ENCODE measurements at regions not wholly inside any gene's neighbourhood (a gene's known extent, or its start where the extent isn't known, plus 50 kb on each side); places are given as distances from the start of the nearest gene placed in this dataset.

DNA sequence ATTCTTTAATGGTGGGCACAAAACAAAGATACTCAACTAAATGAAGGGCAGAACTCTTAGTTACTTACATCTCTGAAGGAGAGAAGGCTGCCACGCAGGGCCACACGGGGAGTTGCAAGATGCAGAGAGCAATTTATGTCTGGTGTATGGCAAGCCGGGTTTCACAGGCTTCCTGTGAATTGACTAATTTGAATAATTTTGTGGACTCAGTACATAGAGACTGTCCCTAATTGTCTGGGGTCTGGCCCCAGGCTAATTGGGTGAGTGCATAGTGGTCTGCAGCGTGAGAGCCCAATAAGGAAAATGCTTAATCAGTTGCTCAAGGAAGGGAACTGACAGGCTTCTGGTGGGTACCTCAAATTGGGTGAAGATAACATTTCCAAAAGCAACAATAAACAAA is 205.7 kb downstream of the OTOR start:
- no peak for DNase-seq
- Mint-ChIP-seq H3K4me1 (ENCODE audit: low read depth) (no peaks in the 10 kb centered on the region), H3K4me3 (no peak overlapping the region), H3K27me3 (ENCODE audit: low read depth) (no peaks in the 10 kb centered on the region), H3K9me3 (ENCODE audit: insufficient read depth) (no peaks in the 10 kb centered on the region), H3K36me3 (ENCODE audit: low read depth) (no peaks in the 10 kb centered on the region), H3K27ac (no peak overlapping the region)
- ATAC-seq: no peak
- CTCF ChIA-PET: no interaction called here
- POLR2A ChIA-PET: no interaction called here

DNA sequence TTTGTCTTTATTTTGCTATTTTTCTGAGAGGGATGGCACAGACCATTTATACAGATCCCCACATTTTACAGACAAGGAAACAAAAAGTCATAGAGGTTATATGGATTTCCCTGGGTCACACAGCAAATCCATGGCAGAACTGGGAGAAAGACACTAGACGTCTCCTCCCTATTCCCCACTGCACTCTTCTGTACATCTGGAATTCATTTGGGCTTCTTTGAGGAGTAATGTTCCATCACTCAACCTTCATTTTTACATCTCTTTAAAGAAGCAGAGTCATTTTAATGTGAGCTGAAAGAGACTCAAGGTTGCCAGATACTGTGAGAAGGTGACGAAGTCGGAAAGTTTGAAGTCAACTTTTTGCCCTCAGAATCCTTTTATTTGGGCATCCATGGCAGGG is 207.3 kb downstream of the OTOR start:
- no peak for DNase-seq
- Mint-ChIP-seq H3K27me3 (ENCODE audit: low read depth) (no peaks in the 10 kb centered on the region), H3K27ac (no peak overlapping the region), H3K4me1 (ENCODE audit: low read depth) (no peaks in the 10 kb centered on the region), H3K4me3 (no peak overlapping the region), H3K36me3 (ENCODE audit: low read depth) (no peaks in the 10 kb centered on the region), H3K9me3 (ENCODE audit: insufficient read depth) (no peaks in the 10 kb centered on the region)
- ChIA-PET POLR2A (no interaction called here), CTCF (no interaction called here)
- ATAC-seq: no peak

DNA sequence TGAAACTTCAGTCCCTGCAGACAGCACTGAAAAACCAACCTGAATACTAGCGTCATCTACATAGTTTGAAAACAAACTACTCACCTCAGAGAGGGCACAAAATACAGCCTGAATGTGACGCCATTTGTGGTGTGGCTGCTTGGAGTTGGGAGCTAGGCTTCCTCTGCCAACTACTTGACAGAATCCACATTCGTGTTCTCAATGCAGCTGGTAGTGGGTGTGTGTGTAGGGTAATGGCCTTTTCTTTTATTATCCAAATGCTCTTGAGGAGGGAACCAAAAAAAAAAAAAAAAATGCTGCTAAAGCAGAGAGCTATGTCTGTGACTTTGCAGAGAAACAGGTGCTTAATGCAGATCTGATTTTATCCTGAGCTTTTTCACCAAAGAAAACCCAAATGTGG is 207.8 kb downstream of the OTOR start:
- H3K4me3 Mint-ChIP-seq: no peak overlapping the region
- ATAC-seq (no peak), DNase-seq (no peak)
- no peaks in the 10 kb centered on the region for H3K9me3 Mint-ChIP-seq (ENCODE audit: insufficient read depth)
- H3K36me3 Mint-ChIP-seq (ENCODE audit: low read depth): no peaks in the 10 kb centered on the region
- H3K4me1 Mint-ChIP-seq (ENCODE audit: low read depth): no peaks in the 10 kb centered on the region
- H3K27ac Mint-ChIP-seq: no peak overlapping the region
- CTCF ChIA-PET: no interaction called here
- H3K27me3 Mint-ChIP-seq (ENCODE audit: low read depth): no peaks in the 10 kb centered on the region
- POLR2A ChIA-PET: no interaction called here

DNA sequence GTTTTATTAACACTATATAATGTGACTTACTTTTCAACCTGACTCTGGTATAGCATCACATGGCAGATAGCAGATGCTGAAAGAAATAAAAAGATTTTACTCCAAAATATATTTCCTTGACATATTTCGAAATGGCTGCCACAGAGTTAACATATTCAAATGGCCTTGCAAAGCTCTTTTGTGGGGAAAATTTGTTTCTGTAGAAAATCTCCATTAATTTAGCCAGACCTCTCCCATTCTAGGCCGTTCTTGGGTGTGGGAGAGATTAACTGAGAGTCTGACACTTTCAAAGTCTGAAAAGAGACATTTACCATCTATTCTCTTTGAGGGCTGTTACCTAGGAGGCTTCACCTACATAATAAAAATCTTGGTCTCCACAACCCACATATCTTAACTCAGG is 217.2 kb downstream of the OTOR start:
- DNase-seq: no peak
- POLR2A ChIA-PET: no interaction called here
- Mint-ChIP-seq H3K9me3 (ENCODE audit: insufficient read depth) (no peaks in the 10 kb centered on the region), H3K27me3 (ENCODE audit: low read depth) (no peaks in the 10 kb centered on the region), H3K4me3 (no peak overlapping the region), H3K4me1 (ENCODE audit: low read depth) (no peaks in the 10 kb centered on the region), H3K27ac (no peak overlapping the region), H3K36me3 (ENCODE audit: low read depth) (no peaks in the 10 kb centered on the region)
- CTCF ChIA-PET: no interaction called here
- ATAC-seq: no peak

DNA sequence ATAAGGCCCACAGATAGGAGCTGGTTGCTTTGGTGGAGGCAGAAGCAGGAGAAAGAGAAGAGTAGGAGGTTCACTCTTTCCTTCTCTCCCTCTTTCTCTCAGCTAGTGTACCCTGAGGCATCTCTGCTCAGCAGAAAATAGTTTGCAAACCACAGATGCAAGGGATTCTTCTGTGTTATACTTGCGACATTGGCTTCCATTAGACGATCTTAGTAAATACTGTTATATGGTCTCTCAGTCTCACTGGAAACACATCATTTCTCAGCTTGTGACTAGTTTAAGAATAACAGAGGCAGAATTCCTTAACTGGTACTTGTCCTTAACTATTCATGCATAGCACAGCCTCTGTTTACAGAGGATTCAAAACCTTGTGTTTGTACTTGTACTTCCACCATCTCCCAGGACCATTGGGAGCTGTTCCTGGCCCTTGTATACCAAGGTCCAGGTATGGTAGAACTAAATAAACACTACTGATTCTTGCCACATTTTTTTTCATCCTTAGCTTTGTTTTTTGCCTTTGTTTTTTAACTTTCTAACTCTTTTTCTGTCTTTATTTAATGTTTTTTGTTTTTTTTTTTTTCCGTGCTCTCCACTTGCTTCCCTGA is 218.2 kb downstream of the OTOR start:
- Mint-ChIP-seq H3K27me3 (ENCODE audit: low read depth) (no peaks in the 10 kb centered on the region), H3K4me3 (no peak overlapping the region), H3K9me3 (ENCODE audit: insufficient read depth) (no peaks in the 10 kb centered on the region), H3K36me3 (ENCODE audit: low read depth) (no peaks in the 10 kb centered on the region), H3K4me1 (ENCODE audit: low read depth) (no peaks in the 10 kb centered on the region), H3K27ac (no peak overlapping the region)
- POLR2A ChIA-PET: no interaction called here
- ATAC-seq (no peak), DNase-seq (no peak)
- CTCF ChIA-PET: no interaction called here

DNA sequence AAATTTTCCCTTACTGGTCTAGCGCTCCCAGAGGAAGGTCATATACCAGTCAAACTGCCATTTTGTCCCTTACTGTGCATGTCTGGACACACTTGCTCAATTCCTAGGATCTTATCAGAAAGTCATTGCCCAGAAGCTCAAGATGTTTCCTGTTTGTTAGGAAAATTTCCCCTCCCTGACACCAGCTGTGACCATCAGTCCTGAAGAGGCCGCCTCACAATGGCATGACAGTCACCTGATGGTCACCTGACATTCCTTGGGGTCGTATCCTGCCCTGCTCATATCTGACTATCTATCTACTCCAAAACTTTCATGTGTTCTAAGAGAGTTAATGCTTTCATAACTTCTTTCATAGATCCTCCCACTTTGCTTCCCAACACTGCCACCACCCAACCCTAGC is 219.9 kb downstream of the OTOR start:
- H3K36me3 Mint-ChIP-seq (ENCODE audit: low read depth): no peaks in the 10 kb centered on the region
- no peaks in the 10 kb centered on the region for H3K27me3 Mint-ChIP-seq (ENCODE audit: low read depth)
- no peaks in the 10 kb centered on the region for H3K9me3 Mint-ChIP-seq (ENCODE audit: insufficient read depth)
- ATAC-seq (no peak), DNase-seq (no peak)
- no peak overlapping the region for H3K4me3 Mint-ChIP-seq
- no peaks in the 10 kb centered on the region for H3K4me1 Mint-ChIP-seq (ENCODE audit: low read depth)
- ChIA-PET CTCF (no interaction called here), POLR2A (no interaction called here)
- no peak overlapping the region for H3K27ac Mint-ChIP-seq

DNA sequence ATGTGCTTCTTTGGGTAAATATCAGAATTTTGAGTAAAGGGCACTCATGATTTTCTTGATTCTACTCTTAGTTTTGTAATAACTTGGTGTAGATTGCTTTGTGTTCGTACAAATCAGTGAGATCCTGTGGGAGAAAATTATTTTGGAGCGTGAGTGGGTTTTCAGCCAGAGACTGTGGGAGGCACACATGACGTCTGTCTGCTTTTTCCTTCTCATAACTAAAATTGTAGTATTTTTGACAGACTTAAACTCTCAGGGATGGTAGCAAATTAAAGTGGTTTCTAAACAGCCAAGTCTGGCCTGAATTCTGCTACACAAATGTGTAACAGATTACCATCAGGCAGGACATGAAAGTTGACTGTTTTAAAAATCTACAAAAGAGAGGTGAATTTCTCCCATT is 222.6 kb downstream of the OTOR start:
- DNase-seq: no peak
- ChIA-PET CTCF (no interaction called here), POLR2A (no interaction called here)
- ATAC-seq: no peak
- H3K4me1 Mint-ChIP-seq (ENCODE audit: low read depth): no peaks in the 10 kb centered on the region
- no peaks in the 10 kb centered on the region for H3K9me3 Mint-ChIP-seq (ENCODE audit: insufficient read depth)
- no peak overlapping the region for H3K4me3 Mint-ChIP-seq
- H3K36me3 Mint-ChIP-seq (ENCODE audit: low read depth): no peaks in the 10 kb centered on the region
- no peak overlapping the region for H3K27ac Mint-ChIP-seq
- no peaks in the 10 kb centered on the region for H3K27me3 Mint-ChIP-seq (ENCODE audit: low read depth)

DNA sequence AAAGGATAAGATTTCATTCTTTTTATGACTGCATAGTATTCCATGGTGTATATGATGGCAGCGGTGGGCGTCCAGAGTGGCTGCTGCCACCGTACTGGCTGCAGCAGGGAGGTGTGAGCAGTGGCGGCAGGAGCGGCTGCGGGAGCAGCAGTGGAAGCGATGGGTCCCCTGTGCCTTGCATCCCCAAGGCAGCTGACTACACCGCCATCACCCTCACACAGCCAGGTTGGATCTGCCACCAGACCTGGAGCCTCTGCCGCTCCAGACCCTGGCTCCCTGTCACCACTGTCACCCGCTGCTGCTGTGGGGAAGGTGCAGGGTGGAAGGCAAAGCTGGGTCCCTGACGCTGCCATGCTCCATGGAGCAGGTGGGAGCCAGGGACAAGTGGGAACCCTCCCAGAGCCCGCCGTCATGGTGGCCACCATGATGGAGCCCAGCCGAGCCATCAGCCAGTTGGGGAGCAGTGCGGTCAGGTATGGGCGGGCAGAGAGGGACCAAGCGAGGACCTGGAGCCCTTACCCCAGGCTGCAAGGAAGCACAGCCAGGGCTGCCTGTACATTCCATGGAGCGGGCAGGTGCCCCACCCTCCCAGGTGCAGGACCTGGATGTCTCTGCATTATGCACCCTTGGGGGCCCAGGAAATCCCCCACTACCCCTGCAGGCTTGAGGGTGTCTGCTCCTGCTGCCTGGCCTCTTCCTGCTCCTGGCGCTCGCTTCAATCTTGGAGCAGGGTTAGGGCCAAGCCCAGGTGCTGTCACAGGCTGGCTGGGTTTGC is 226.1 kb downstream of the OTOR start:
- H3K4me1 Mint-ChIP-seq (ENCODE audit: low read depth): no peaks in the 10 kb centered on the region
- peaks cover 4% of the 10 kb centered on the region for H3K9me3 Mint-ChIP-seq (ENCODE audit: insufficient read depth)
- CTCF ChIA-PET: no interaction called here
- POLR2A ChIA-PET: no interaction called here
- H3K36me3 Mint-ChIP-seq (ENCODE audit: low read depth): no peaks in the 10 kb centered on the region
- no peak overlapping the region for H3K27ac Mint-ChIP-seq
- DNase-seq (no peak), ATAC-seq (no peak)
- H3K4me3 Mint-ChIP-seq: no peak overlapping the region
- H3K27me3 Mint-ChIP-seq (ENCODE audit: low read depth): no peaks in the 10 kb centered on the region

DNA sequence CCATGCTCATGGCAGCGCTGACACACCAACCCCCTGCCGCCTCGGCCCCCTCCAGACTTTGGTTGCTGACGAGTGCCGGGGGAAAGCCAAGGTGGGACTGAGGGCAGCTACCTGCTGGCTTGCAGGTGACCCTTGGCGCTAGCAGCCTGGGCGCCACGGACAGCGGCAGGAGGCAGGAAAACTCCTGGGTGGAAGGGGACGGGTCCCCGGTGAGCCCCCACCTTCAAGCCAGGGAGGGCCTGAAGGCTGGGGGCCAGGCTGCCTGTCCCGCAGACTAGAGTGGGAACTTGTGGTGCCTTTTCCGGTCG is 226.7 kb downstream of the OTOR start:
- H3K27me3 Mint-ChIP-seq (ENCODE audit: low read depth): no peaks in the 10 kb centered on the region
- CTCF ChIA-PET: no interaction called here
- peaks cover 4% of the 10 kb centered on the region for H3K9me3 Mint-ChIP-seq (ENCODE audit: insufficient read depth)
- H3K36me3 Mint-ChIP-seq (ENCODE audit: low read depth): no peaks in the 10 kb centered on the region
- H3K4me1 Mint-ChIP-seq (ENCODE audit: low read depth): no peaks in the 10 kb centered on the region
- H3K27ac Mint-ChIP-seq: no peak overlapping the region
- no peak overlapping the region for H3K4me3 Mint-ChIP-seq
- DNase-seq (no peak), ATAC-seq (no peak)
- POLR2A ChIA-PET: no interaction called here

DNA sequence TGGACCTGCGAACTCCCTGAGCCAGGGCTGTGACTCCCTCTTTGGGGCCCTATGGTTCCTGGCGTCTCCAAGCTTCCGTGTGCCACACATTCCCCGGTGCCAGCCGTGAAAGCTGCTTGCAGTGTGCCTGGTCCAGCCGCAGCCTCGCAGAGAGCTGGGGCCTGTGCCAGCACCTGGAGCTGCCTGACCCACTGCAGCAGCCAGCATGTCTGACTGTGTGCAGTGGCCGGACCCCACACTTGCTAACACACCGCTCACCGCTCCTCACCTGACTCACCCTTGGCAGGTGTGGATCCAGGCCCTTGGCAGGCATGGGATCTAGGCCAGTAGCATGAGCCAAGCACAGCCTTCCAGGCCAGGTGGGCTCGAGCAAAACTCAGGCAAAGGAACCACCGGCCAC is 227.5 kb downstream of the OTOR start:
- Mint-ChIP-seq H3K9me3 (ENCODE audit: insufficient read depth) (peaks cover 4% of the 10 kb centered on the region), H3K27ac (no peak overlapping the region), H3K4me3 (no peak overlapping the region), H3K27me3 (ENCODE audit: low read depth) (no peaks in the 10 kb centered on the region), H3K36me3 (ENCODE audit: low read depth) (no peaks in the 10 kb centered on the region), H3K4me1 (ENCODE audit: low read depth) (no peaks in the 10 kb centered on the region)
- ChIA-PET CTCF (no interaction called here), POLR2A (no interaction called here)
- ATAC-seq (no peak), DNase-seq (no peak)

DNA sequence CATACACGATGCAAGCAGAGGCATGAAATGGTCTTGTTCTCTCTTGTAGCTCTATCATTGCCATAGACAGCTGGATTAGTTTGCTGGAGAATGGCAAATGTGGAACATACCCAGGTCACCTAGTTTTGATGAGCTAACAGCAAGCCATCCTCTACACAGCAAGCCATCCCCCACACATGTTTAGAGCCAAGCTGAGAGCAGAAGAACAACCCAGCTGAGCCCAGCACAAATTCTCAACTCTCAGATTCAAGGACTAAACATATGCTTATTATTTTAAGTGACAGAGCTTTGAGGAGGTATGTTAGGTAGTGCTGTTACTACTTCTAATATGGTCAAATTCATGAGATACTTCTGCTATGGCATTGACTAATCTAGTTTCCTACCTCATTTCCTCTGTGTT is 230.3 kb downstream of the OTOR start:
- Mint-ChIP-seq H3K36me3 (ENCODE audit: low read depth) (no peaks in the 10 kb centered on the region), H3K27me3 (ENCODE audit: low read depth) (no peaks in the 10 kb centered on the region), H3K4me3 (no peak overlapping the region), H3K27ac (no peak overlapping the region), H3K9me3 (ENCODE audit: insufficient read depth) (peaks cover 4% of the 10 kb centered on the region), H3K4me1 (ENCODE audit: low read depth) (no peaks in the 10 kb centered on the region)
- DNase-seq (no peak), ATAC-seq (no peak)
- CTCF ChIA-PET: no interaction called here
- POLR2A ChIA-PET: no interaction called here

DNA sequence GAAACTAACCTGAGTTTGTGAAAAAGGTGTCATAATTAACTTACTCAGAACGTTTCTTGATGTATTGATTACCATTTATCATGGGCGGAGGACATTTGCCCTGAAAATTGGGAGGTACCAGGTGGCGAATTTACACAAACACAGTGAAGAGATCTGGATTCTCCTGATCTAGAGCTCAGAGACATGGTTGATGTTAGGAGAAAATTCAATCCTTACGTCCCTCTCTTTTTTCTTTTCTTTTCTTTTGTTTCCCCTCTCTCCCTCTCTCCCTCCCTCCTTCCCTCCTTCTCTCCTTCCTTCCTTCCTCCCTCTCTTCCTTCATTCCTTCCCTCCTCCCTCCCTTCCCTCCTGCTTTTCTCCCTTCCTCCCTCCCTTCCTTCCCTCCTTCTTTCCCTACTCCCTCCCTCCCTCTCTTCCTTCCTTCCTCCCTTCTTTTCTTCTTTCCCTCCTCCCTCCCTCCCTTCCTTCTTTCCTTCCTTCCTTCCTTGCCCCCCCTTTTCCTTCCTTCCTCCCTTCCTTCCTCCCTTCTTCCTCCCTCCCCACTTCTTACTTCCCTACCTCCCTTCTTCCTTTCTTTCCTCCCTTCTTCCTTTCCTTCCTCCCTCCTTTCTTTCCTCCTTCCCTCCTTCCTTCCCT is 234.1 kb downstream of the OTOR start:
- POLR2A ChIA-PET: no interaction called here

DNA sequence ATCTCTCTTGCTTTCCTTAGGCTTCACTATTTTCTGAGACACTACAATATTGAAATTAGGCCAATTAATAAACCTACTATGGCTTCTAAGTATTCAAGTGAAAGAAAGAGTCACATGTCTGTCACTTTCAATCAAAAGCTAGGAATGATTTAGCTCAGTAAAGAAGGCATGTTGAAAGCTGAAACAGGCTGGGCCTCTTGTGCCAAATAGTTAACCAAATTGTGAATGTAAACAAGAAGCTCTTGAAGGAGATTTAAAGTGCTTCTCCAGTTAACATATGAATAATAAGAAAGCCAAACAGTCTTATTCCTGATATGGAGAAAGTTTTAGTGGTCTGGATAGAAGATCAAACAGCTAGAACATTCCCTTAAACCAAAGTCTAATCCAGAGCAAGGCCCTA is 236.3 kb downstream of the OTOR start:
- ATAC-seq (no peak), DNase-seq (no peak)
- Mint-ChIP-seq H3K27ac (no peak overlapping the region), H3K9me3 (ENCODE audit: insufficient read depth) (no peaks in the 10 kb centered on the region), H3K4me3 (no peak overlapping the region), H3K4me1 (ENCODE audit: low read depth) (no peaks in the 10 kb centered on the region), H3K36me3 (ENCODE audit: low read depth) (no peaks in the 10 kb centered on the region), H3K27me3 (ENCODE audit: low read depth) (no peaks in the 10 kb centered on the region)
- ChIA-PET POLR2A (no interaction called here), CTCF (interaction anchor here (0.8 kb wide), 1 partner anchor 30 kb away, joined by 3 read pairs; no protein-coding TSS in a partner anchor)

More for the DNA sequence above, 234.1 kb downstream of the OTOR start:
- CTCF ChIA-PET: no interaction called here
- ATAC-seq: no peak
- H3K27ac Mint-ChIP-seq: no peak overlapping the region
- no peaks in the 10 kb centered on the region for H3K36me3 Mint-ChIP-seq (ENCODE audit: low read depth)
- H3K4me3 Mint-ChIP-seq: no peak overlapping the region
- H3K9me3 Mint-ChIP-seq (ENCODE audit: insufficient read depth): peaks cover 4% of the 10 kb centered on the region
- no peak for DNase-seq
- no peaks in the 10 kb centered on the region for H3K27me3 Mint-ChIP-seq (ENCODE audit: low read depth)
- no peaks in the 10 kb centered on the region for H3K4me1 Mint-ChIP-seq (ENCODE audit: low read depth)
